Effector memory CD4-positive, alpha-beta T cell (primary cell): ENCODE measurements at regions not wholly inside any gene's neighbourhood (a gene's known extent, or its start where the extent isn't known, plus 50 kb on each side); places are given as distances from the start of the nearest gene placed in this dataset.

Experiments
- DNase-seq, 3 donors: peaks; one replicate each; pipeline ENCODE4 v3.0.0-alpha.2; 2020
- H3K27ac ChIP-seq: 2 replicates; pipeline ENCODE4 v1.7.0; 2013; ENCODE audit warnings: mild to moderate bottlenecking, low read length, moderate library complexity; ENCODE audit not compliant: insufficient read depth, poor library complexity, severe bottlenecking
- H3K27me3 ChIP-seq: replicated peaks from 2 replicates; pipeline ENCODE4 v1.7.0; 2013; ENCODE audit warnings: mild to moderate bottlenecking, low read length; ENCODE audit not compliant: insufficient read depth, control insufficient read depth, poor library complexity, severe bottlenecking
- H3K36me3 ChIP-seq: 2 replicates; pipeline ENCODE4 v1.7.0; 2013; ENCODE audit warnings: mild to moderate bottlenecking, low read length, moderate library complexity; ENCODE audit not compliant: control insufficient read depth, insufficient read depth
- H3K4me1 ChIP-seq: 2 replicates; pipeline ENCODE4 v1.7.0; 2013; ENCODE audit warnings: low read length, mild to moderate bottlenecking; ENCODE audit not compliant: control insufficient read depth, insufficient read depth, poor library complexity, severe bottlenecking
- H3K4me3 ChIP-seq: 2 replicates; pipeline ENCODE4 v1.7.0; 2013; ENCODE audit warnings: low read length, low read depth, mild to moderate bottlenecking; ENCODE audit not compliant: insufficient read depth, poor library complexity, severe bottlenecking
- H3K9me3 ChIP-seq: 2 replicates; pipeline ENCODE4 v1.7.0; 2013; ENCODE audit warnings: mild to moderate bottlenecking, low read length, moderate library complexity; ENCODE audit not compliant: control insufficient read depth

DNA sequence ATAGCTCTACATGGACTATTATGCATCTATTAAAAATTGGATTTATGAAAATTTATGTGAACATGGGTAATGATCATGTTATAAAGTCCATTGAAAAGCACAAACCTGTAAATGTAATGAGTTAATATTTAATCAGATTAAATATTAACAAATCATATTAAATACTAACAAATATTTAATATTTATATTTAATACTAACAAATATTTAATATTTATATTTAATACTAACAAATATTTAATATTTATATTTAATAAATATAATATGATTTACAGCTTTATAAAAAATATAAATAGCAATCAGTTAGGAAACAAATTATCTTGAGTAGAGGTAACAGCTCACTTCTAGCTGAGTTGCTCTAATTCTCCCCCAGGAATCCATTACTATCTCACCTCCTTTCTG, 758.0 kb upstream of the USP15 start:
- Histone ChIP-seq H3K36me3 (no peaks in the 10 kb centered on the region), H3K9me3 (no peaks in the 10 kb centered on the region), H3K27ac (no peak overlapping the region), H3K4me3 (no peak overlapping the region), H3K4me1 (no peaks in the 10 kb centered on the region), H3K27me3 (no peaks in the 10 kb centered on the region)
- DNase-seq = no peak

DNA sequence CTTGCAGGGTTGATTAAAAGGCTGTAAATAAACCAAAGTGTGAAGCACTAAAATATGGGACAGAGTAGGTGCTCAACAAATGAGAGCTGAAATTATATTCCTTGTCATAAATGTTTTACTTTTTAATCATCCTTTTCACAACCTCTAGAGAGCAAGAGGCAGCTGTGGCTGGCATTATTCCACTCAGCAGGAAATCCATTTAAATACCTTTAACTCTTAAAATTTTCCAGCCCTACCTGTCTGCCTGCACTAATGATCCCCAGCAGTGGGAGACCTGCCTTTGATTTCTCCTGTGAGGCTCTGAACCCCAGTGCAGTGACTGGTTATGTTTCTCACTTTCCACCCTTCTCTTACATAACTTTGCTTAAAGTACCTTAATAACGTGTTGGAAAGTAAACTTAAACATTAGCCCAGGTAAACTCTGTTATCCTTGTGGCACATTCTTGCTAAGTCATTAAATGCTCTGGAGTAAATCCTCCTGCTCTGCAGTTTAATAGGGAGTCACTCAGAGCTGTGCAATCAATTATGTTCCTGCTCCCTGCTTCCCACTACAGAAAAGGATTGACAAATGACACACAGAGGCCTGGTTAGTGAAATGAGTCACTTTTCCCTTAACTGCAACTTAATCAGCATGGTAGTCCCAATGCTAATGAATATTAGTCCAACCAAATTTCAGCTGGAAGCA, 755.7 kb upstream of the USP15 start:
- Histone ChIP-seq H3K27ac (no peak overlapping the region), H3K36me3 (no peaks in the 10 kb centered on the region), H3K27me3 (no peaks in the 10 kb centered on the region), H3K4me3 (no peak overlapping the region), H3K9me3 (no peaks in the 10 kb centered on the region), H3K4me1 (no peaks in the 10 kb centered on the region)
- no peak for DNase-seq

DNA sequence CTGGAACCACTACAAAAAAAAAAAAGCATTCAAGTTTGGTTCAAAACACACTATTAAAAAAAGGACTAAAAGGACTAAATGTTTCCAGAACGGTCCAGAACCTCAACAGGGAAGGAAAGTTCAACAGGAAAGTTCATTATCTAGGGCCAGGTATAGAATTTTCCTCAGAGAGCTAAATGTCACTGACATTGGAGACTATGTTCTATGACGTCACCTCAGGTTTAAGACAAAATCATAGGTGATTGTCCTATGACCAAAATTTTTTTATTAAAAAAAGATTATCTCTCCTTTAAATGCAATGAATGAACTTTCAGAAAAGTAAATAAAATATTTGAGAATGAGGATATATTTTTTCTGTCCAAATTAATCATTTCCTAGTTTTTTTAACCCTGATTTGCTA, 746.7 kb upstream of the USP15 start:
- Histone ChIP-seq H3K27ac (no peak overlapping the region), H3K9me3 (no peaks in the 10 kb centered on the region), H3K4me3 (no peak overlapping the region), H3K36me3 (no peaks in the 10 kb centered on the region), H3K27me3 (no peaks in the 10 kb centered on the region), H3K4me1 (no peaks in the 10 kb centered on the region)
- DNase-seq = no peak

DNA sequence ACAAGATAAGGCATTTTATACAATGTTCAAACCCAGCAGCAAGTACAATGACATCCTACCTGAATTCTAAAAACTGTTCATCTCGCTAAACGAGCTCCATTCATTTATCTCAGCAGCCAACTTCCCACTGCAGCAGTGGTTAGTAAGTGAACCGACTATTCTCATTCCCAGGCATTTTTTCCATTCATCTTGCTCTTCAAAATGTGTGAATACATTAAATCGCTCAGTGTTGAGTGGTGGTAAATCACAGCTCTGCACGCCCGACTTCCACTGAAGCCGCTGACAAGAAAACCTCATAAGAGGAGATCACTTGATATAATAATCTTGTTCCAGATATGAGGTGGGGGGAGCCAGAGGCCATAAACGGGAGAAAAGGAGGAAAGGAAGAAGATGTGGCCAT, 746.2 kb upstream of the USP15 start:
- H3K36me3 ChIP-seq = no peaks in the 10 kb centered on the region
- no peak overlapping the region for H3K27ac ChIP-seq
- no peak overlapping the region for H3K4me3 ChIP-seq
- no peaks in the 10 kb centered on the region for H3K4me1 ChIP-seq
- no peak for DNase-seq
- H3K27me3 ChIP-seq = no peaks in the 10 kb centered on the region
- no peaks in the 10 kb centered on the region for H3K9me3 ChIP-seq

DNA sequence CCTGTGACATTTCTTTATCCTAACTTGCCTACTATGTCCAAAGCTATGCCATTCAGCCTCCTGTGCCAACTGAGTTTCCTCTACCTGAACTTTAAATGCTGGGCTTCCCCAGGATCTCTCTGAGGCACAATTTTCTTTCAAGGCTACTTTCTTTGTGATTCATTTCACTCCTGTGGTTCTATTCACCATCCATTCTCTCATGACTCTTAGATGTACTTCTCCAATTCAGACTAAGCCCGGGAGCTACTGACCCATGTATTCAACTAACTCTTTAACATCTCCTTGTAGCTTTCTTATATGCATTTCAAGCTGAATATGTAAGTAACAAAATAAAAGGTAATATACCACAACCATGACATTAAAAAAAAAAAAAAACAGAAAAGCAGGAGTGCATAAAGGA, 738.9 kb upstream of the USP15 start:
- Histone ChIP-seq H3K4me1 (no peaks in the 10 kb centered on the region), H3K27me3 (no peaks in the 10 kb centered on the region), H3K27ac (no peak overlapping the region), H3K9me3 (no peaks in the 10 kb centered on the region), H3K4me3 (no peak overlapping the region), H3K36me3 (no peaks in the 10 kb centered on the region)
- no peak for DNase-seq

DNA sequence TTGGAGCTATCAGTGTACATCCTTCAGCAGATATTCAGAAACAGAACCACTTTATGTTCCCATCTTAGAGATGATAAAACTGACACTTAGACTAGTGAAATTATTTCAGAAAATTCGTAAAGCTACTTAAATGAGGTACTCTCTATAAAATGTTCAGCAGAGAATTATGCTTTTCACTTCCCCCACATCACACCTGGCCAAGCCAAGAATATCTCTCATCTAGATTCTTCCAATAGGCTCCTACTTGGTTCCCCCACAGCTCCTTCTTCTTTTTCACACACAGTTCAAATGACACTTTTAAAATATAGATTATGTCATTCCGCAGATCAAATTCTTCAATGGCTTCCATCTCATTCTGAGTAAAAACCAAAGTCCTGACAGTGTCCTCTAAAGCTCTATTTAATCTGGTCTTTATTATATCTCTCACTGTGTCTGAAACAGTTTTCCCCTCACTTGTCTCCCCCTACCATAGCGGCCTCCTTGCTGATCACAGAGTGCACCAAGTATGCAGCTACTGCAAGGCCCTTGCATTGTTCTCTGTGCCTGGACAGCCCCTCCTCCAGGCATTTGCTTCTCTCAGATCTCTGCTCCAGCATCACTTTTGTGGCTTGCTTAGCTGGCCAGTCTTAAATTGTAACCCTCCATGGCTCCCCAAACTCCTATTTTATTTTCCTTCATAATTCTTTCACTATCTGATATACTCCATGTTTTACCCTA, 736.8 kb upstream of the USP15 start:
- no peak overlapping the region for H3K27ac ChIP-seq
- DNase-seq = no peak
- H3K27me3 ChIP-seq = no peaks in the 10 kb centered on the region
- no peaks in the 10 kb centered on the region for H3K36me3 ChIP-seq
- no peak overlapping the region for H3K4me3 ChIP-seq
- H3K4me1 ChIP-seq = no peaks in the 10 kb centered on the region
- H3K9me3 ChIP-seq = no peaks in the 10 kb centered on the region

DNA sequence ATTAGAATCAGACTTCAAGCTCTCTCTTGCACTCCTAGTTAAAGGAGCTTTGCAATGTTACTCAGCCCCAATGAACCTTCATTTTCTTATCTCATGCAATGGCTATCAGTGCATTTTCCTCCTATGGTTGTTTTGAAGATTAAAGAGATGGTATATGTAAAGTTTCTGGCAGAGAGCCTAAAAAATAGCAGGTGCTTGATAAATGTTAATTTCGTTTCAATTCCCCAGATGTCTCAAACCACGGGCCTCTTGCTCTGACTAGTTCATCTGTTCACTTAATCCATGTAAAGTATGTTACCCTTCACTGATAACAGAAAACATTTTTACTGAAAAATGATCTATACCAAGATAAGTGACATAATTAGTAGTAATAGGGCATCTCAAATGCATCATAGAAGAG, 735.4 kb upstream of the USP15 start:
- Histone ChIP-seq H3K4me3 (no peak overlapping the region), H3K9me3 (no peaks in the 10 kb centered on the region), H3K4me1 (no peaks in the 10 kb centered on the region), H3K36me3 (no peaks in the 10 kb centered on the region), H3K27me3 (no peaks in the 10 kb centered on the region), H3K27ac (no peak overlapping the region)
- DNase-seq = no peak

DNA sequence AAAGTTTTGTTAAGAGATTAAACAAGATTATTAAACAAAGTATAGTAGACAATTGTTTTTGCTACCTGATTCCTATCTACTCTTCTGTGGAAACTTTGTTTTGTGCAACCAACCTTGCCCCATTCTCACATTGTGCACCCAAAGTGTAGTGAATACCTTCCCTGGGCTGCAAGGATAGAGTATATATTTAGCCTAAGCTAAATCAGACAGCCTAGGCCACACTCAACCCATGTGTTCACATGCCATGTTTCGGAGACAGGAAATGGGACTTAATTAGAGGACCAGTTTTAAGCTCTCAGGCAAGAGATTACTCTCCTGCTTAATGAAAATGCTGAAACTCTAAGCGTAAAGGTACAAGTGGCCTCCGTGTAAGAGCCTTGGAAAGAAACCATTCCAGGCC, 734.9 kb upstream of the USP15 start:
- Histone ChIP-seq H3K27me3 (no peaks in the 10 kb centered on the region), H3K4me3 (no peak overlapping the region), H3K9me3 (no peaks in the 10 kb centered on the region), H3K36me3 (no peaks in the 10 kb centered on the region), H3K4me1 (no peaks in the 10 kb centered on the region), H3K27ac (no peak overlapping the region)
- DNase-seq = no peak

DNA sequence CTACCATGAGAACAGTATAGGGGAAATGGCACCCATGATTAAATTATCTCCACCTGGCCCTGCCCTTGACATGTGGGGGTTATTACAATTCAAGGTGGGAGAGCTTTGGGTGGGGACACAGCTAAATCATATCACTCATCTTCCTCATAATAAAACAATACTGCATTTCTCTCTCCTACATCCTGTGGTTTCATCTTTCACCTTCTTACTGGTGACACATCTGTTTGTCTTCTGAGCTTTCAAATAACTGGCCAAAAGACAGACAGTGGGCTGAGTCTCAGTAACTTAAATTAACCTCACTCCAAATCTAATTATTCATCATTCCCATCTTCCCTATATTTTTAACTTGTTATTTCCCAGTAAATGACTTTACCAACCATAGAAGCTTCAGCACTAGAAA, 729.7 kb upstream of the USP15 start:
- Histone ChIP-seq H3K27ac (no peak overlapping the region), H3K36me3 (no peaks in the 10 kb centered on the region), H3K9me3 (no peaks in the 10 kb centered on the region), H3K4me1 (no peaks in the 10 kb centered on the region), H3K27me3 (no peaks in the 10 kb centered on the region), H3K4me3 (no peak overlapping the region)
- no peak for DNase-seq

DNA sequence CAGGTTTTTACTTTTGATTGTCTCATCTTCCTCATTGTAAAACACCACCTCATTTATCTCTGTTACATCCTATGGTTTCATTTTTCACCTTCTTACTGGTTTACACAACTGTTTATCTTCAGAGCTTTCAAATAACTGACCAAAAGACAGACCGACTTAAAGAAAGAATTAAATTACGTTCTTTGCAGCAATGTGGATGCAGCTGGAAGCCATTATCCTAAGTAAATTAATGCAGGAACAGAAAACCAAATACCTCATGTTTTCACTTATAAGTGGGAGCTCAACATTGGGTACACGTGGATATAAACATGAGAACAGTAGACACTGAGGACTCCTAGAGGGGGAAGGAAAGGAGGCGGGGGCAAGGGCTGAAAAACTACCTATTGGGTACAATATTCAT, 729.0 kb upstream of the USP15 start:
- no peak for DNase-seq
- H3K27ac ChIP-seq = no peak overlapping the region
- no peaks in the 10 kb centered on the region for H3K27me3 ChIP-seq
- no peak overlapping the region for H3K4me3 ChIP-seq
- no peaks in the 10 kb centered on the region for H3K36me3 ChIP-seq
- H3K9me3 ChIP-seq = no peaks in the 10 kb centered on the region
- no peaks in the 10 kb centered on the region for H3K4me1 ChIP-seq
